ENCODE measurements at regions not wholly inside any gene's neighbourhood (a gene's known extent, or its start where the extent isn't known, plus 50 kb on each side); places are given as distances from the start of the nearest gene placed in this dataset.

- H2AFZ ChIP-seq (replicated peaks; ENCODE audit: low read length, poor library complexity): no peak overlapping the region
- H4K20me1 ChIP-seq (ENCODE audit: insufficient read depth, low read length): no peaks in the 10 kb centered on the region
- intact Hi-C loops (cut with micrococcal nuclease): no loop called here
- 40% methylated on average over 1 of the region's 2 CpGs; no CpG with 5 or more reads in 1 of the 2 experiments for WGBS, 2 experiments (ENCODE audit: extremely low coverage in 2 of 2, insufficient read length in 1 of 2)
- H3K27ac ChIP-seq (ENCODE audit: insufficient read depth, low read length): no peak overlapping the region
- H3K56ac ChIP-seq (ENCODE audit: extremely low read depth, insufficient read depth, low read length): no peak overlapping the region
- in situ Hi-C loops (cut with MboI; ENCODE audit: low sequenced_read_pairs): no loop called here
- ATAC-seq (ENCODE audit: low read depth) (no peak), DNase-seq (no peak)
- H3K79me1 ChIP-seq (ENCODE audit: low read depth in 1 of 2, low read length in 2 of 2): no peaks in the 10 kb centered on the region
- H3K4me3 ChIP-seq (ENCODE audit: insufficient read depth, low read depth, low read length): no peak overlapping the region
- no peak overlapping the region for H3K18ac ChIP-seq (ENCODE audit: low read depth, low read length)
- no peak overlapping the region for H2BK20ac ChIP-seq (ENCODE audit: low read depth, low read length)
- H2BK120ac ChIP-seq (ENCODE audit: low read depth, low read length): no peak overlapping the region
- no peaks in the 10 kb centered on the region for H3K9me1 ChIP-seq (ENCODE audit: insufficient read depth, low read length)
- ChIA-PET CTCF (no interaction called here), POLR2A (ENCODE audit: unreplicated experiment) (no interaction called here)
- no TSS peak for BruUV-seq (replicated peaks)
- H3K4ac ChIP-seq (ENCODE audit: low read depth, low read length): no peak overlapping the region
- H4K8ac ChIP-seq (ENCODE audit: low read depth in 2 of 2, low read length in 2 of 2): no peak overlapping the region
- H3K27me3 ChIP-seq (ENCODE audit: control insufficient read depth, insufficient read depth, low read length): no peaks in the 10 kb centered on the region
- no peak overlapping the region for H3K4me2 ChIP-seq (ENCODE audit: low read depth, low read length)
- H3K9me3 ChIP-seq (ENCODE audit: control insufficient read depth, insufficient read depth, low read length): peaks cover 9% of the 10 kb centered on the region; the same call in 1 of the 2 replicates
- no peak overlapping the region for H2BK15ac ChIP-seq (ENCODE audit: low read depth, low read length)
- no peak overlapping the region for H2AK5ac ChIP-seq (ENCODE audit: low read depth, low read length)
- no peak overlapping the region for H4K5ac ChIP-seq (ENCODE audit: low read depth, low read length)
- no peak overlapping the region for H3K14ac ChIP-seq (replicated peaks; ENCODE audit: low read depth, low read length)
- no peak overlapping the region for H2AK9ac ChIP-seq (replicated peaks; ENCODE audit: low read depth, low read length, poor library complexity)
- TF ChIP-seq NFE2L2 (IDR thresholded peaks at IDR 0.05; ENCODE audit: low read depth, low read length): no peak
- TF ChIP-seq MAFK (IDR thresholded peaks at IDR 0.05; ENCODE audit: low read depth, low read length): no peak
- no peak for TF ChIP-seq CHD1 (IDR thresholded peaks at IDR 0.05; ENCODE audit: low read depth, low read length)
- no peak for TF ChIP-seq POLR2A (IDR thresholded peaks at IDR 0.05; ENCODE audit: low read depth, low read length)
- no peak for TF ChIP-seq USF2 (IDR thresholded peaks at IDR 0.05; ENCODE audit: low read depth, low read length)
- TF ChIP-seq RCOR1 (IDR thresholded peaks at IDR 0.05; ENCODE audit: insufficient replicate concordance, low read length): no peak
- TF ChIP-seq RFX5 (IDR thresholded peaks at IDR 0.05; ENCODE audit: low read depth, low read length): no peak
- no peak for TF ChIP-seq RAD21 (IDR thresholded peaks at IDR 0.05; ENCODE audit: low read length)
- TF ChIP-seq FOS (IDR thresholded peaks at IDR 0.05; ENCODE audit: low read depth, low read length): no peak
- no peak for TF ChIP-seq ELK1 (IDR thresholded peaks at IDR 0.05; ENCODE audit: borderline replicate concordance, low read depth, low read length)
- TF ChIP-seq CTCF (conservative IDR thresholded peaks at IDR 0.05; ENCODE audit: low read depth, low read length): no peak
- no peak overlapping the region for H3K23ac ChIP-seq (ENCODE audit: low read depth, low read length)
- no peak overlapping the region for H2BK5ac ChIP-seq (ENCODE audit: low read depth, low read length, poor library complexity, severe bottlenecking)
- no peaks in the 10 kb centered on the region for H3K36me3 ChIP-seq (ENCODE audit: control insufficient read depth, insufficient read depth, low read length)
- H3K4me1 ChIP-seq (ENCODE audit: control insufficient read depth, insufficient read depth, low read length): no peaks in the 10 kb centered on the region
- no peak overlapping the region for H4K91ac ChIP-seq (ENCODE audit: insufficient read depth, low read depth, low read length)
- dilution Hi-C loops (cut with HindIII; ENCODE audit: low sequenced_read_pairs, unreplicated experiment): no loop called here
- H3K9ac ChIP-seq (ENCODE audit: low read depth, low read length): no peak overlapping the region
These were observed 426.5 kb upstream of the FMR1 start for GRCh38 chrX:147485207-147485606.

All from IMR-90 (cell line).